DLD1 (cell line): ENCODE measurements at regions not wholly inside any gene's neighbourhood (a gene's known extent, or its start where the extent isn't known, plus 50 kb on each side); places are given as distances from the start of the nearest gene placed in this dataset.

ENCODE experiments used
- in situ Hi-C: cut with HindIII; loops from 2 replicates; pipeline ENCODE4 v1.10.0; 2017; ENCODE audit warnings: low sequenced_read_pairs

DNA sequence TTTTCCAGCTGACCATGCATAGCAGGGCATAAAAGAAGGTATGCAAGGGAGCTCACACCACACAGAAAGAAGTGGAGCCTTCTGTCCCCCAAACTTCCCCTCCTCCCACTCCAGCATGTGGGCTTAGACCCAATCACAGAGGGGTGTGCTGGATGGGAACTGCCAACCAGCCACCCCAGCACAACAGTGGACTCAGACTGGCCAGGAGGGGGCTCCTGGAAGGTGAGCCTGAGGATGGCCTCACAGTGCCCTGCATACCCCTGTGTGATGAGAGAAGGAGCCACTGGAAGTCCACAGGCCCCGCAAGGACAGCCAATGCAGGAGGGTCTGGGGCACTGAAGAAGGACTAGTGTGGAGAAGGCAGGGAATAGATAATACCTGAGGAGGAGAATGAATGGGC lies 106.9 kb upstream of the SERP2 start:
- in situ Hi-C loops = loop anchor here (25.0 kb wide), 1 partner anchor 96 kb away; the partner anchor contains the start of gene SERP2

DNA sequence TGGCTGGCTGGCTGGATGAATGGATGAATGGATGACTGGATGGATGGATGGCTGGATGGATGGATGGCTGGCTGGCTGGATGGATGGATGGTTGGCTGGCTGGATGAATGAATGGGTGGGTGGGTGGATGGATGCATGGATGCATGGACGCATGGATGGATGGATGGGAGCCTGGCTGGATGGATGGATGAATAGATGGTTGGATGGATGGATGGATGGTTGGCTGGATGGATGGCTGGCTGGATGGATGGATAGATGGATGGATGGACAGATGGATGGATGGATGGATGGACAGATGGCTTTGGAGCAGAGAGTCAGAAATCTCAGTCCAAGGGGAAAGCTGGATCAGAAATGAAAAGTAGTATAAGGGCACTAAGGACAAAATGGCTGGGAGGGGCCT lies 106.4 kb upstream of the SERP2 start:
- in situ Hi-C loops = loop anchor here (25.0 kb wide), 1 partner anchor 95 kb away; the partner anchor contains the start of gene SERP2

DNA sequence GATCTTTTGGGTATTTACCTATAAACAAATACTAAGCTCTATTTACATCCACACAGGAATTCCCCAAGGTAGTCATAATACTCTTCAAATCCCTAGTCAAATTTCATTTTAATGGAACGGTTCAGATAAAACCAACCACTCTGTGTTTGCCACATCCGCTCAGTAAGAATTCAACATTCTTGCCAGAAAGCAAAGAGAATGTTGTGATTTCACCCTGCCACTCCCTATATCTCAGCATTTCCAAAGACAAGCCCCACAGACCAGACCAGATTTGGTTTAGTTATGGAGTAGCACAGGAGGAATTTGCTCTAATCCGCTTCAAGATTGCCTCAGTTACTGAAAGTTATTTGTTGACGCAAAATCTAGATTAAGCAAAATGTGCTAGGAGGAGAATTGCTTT lies 105.6 kb upstream of the SERP2 start:
- in situ Hi-C loops = loop anchor here (25.0 kb wide), 1 partner anchor 94 kb away; the partner anchor contains the start of gene SERP2

DNA sequence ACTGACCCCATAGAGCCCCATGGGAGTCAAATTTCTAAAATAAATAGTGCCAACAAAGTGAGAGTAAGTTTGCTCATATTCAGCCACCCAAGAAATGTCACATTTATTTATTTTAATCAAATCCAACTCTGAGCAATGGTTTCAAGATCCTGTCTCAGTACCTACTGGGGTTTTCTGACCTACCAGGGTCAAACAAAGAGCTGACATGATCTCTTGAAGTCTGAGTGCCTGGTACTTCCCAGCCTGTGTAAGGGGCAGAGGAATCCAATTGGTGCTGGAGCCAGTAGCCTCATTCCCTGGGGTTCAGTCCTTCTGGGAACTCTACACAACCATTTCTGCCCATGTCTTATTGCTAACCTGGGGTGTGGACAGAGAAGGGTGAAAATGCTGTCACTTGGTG lies 104.6 kb upstream of the SERP2 start:
- in situ Hi-C loops = loop anchor here (25.0 kb wide), 1 partner anchor 93 kb away; the partner anchor contains the start of gene SERP2

DNA sequence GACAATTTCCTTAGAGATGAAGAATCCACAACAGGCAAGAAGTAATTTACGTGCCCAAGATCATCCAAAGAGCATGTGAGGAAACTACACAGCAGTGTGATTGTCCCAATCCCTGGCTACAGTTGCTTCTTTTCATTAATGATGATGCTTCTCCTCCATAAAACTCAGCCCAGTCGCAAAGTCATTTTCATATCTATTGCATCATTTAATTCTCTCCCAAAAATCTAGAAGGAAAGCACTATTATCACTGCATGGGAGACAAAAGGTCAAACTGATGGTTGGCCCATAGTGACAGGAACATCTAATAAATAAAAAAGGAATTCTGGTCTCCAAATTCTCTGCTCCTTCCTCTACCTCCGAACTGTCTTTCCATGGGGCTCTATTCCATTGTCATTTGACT lies 103.5 kb upstream of the SERP2 start:
- in situ Hi-C loops = loop anchor here (25.0 kb wide), 1 partner anchor 92 kb away; the partner anchor contains the start of gene SERP2

DNA sequence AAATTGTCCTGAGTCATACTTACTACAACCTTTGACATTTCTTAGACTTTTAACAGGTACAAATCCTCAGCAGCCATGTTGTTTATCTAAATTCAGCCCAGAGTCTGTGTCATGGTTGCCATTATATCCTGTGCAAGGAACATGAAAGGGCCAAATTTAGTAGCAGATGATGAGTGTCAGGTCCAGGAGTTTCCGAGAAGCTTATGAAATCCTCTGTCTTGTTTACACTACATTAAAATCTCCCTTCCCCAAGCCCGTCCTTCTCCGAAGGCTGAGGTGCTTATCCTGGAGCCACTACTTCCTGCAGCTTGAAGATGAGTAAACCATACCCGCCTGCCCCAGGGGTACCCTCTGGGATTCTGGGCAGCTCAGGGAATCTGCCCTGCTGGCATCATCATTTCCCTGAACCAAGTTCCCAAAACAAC lies 102.6 kb upstream of the SERP2 start:
- in situ Hi-C loops = loop anchor here (25.0 kb wide), 1 partner anchor 91 kb away; the partner anchor contains the start of gene SERP2

DNA sequence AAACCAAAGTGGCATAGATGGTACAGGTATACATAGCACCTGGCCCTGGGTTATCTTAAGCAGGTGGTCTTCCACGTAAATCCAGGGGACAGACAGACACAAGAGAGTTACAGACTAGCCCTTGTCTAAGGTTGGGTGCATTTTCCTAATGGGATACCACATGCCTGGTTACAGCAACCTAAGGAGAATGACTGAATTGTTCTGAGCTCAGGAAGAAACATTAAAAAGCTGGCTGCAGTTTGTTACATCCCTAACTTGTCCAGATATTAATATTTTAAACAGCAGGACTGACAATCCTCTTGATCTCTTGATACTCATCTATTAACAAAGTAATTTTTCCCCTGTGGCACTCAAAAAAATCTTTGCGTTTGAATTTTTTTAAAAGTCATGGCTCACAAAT lies 102.2 kb upstream of the SERP2 start:
- in situ Hi-C loops = loop anchor here (25.0 kb wide), 1 partner anchor 91 kb away; the partner anchor contains the start of gene SERP2

DNA sequence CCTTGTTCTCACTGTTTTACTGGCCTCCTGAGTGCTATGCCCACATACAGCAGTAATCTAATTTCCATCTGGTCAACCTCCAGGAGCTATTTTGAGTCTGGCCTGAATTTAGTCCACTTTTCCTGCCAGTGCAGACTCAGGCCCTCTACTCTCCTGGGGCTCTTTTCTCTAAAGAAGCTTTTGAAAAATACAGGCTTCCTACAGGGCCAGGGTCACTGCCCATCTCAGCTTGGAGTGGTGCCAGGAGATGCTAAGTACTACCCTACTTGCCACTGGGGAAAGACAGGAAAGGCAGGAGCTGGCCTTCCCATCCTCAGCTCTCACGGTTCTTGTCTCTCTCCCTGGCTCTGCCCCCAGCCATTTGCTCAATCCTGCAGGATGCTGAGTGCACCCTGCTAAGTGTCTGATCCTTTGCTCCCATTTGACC lies 101.7 kb upstream of the SERP2 start:
- in situ Hi-C loops = loop anchor here (25.0 kb wide), 1 partner anchor 90 kb away; the partner anchor contains the start of gene SERP2

DNA sequence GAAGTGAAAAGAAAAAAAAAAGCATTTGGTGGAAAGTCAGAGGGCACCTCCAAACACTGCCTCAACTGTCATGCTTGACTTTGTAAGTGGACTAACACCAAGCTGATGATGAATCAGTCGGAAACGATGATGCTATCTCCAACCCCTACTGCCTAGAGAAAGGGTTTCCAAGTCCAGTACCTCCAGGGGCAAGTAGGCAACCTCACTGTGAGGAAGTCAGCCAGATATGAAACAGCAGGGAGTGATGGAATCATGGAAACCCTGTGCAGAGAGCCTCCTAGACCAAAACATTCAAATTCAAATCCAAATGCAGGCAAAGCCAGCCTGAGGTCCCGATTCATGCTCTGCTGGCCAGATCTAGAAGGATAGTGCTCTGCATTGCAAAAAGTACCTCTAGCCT lies 100.9 kb upstream of the SERP2 start:
- in situ Hi-C loops = loop anchor here (25.0 kb wide), 1 partner anchor 90 kb away; the partner anchor contains the start of gene SERP2

DNA sequence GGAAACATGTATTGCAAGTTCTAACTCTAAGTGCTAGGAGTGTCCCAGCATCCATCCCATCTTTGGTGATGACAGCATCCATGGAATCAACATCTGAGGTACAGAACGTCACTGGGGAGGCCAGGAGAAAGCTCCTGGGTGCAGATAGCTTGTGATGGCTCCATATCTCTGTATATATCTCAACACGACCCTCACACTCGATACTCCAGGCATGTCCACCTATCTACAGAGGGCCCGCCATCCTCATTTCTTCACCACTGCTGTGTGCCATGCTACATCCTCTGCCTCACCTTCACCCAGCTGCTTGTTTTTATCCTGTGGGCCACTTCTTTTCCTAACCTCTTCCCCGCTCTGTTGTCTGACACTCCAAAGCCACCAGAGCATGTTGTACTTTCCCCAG lies 100.4 kb upstream of the SERP2 start:
- in situ Hi-C loops = loop anchor here (25.0 kb wide), 1 partner anchor 89 kb away; the partner anchor contains the start of gene SERP2

DNA sequence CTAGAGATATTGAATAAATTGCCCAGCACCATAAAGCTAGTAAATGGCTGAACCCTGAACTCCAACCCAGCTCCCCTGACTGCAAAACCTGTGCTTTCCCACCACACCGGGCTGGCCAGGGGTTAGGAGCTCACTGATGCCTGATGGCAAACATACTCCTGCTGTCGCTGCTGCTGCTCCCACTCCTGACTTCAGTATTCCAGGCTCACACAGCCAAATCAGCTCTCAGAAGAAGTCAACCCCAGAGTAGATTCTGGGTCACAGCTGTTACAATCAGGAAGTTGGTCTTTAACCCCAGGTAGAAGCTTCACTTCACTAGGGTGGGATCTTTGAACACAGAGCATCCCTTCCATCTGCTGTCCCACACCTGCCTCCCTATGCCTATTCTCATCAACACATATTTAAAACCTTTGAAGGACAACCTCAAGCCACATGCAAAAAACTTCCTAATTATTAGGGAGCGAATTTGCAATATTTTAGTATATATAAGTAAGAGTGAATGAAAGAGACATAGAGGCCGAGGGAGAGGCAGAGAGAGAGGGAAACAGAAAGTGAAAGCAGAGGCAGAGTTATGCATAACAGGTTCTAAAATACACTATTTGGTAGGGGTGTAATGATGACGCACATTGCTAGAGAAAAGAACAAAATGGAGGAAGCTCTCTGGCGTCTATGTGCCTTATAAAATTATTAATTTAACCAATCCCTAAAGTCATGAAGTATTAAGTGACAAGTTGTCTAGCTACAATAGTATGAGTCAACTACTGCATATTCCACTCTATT lies 99.4 kb upstream of the SERP2 start:
- in situ Hi-C loops = loop anchor here (25.0 kb wide), 1 partner anchor 88 kb away; the partner anchor contains the start of gene SERP2

DNA sequence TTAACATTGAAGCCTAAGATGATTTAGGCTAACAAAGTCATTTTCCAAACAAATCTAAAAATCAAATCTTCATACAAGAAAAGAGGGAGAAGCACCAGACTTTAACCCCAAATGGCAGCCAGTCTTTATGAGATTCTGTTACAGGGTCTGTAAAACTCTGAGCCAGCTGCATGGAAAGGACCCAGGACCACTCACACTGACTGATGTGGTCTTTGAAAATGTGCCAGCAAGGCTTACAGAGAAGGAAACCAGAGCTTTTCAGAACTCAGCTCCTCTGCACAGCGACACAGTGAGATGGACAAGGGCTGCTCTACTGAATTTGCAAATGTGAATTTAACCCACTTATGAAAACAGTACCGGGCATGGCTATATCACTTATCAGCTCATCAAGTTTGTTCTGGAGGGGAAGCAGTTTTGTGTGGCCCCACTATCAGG lies 98.8 kb upstream of the SERP2 start:
- in situ Hi-C loops = loop anchor here (25.0 kb wide), 1 partner anchor 88 kb away; the partner anchor contains the start of gene SERP2

DNA sequence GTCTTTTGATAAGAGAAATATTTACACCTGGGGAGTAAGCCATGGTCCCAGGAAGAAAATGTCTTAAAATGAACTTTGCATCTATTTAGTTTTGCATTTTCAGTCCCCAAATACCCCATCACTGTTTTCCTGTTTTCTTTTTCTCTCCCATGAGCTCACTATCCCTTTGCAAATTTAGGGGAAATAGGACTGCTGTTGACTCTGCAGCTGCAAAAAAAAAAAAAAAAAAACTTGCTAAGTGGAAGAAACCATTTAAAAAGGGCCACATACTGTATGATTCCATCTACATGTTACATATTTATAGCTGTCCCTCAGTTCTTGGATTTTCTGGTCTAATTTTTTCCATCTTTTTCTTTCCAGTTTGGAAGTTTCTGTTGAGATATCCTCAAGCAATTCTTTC lies 98.2 kb upstream of the SERP2 start:
- in situ Hi-C loops = no loop called here

DNA sequence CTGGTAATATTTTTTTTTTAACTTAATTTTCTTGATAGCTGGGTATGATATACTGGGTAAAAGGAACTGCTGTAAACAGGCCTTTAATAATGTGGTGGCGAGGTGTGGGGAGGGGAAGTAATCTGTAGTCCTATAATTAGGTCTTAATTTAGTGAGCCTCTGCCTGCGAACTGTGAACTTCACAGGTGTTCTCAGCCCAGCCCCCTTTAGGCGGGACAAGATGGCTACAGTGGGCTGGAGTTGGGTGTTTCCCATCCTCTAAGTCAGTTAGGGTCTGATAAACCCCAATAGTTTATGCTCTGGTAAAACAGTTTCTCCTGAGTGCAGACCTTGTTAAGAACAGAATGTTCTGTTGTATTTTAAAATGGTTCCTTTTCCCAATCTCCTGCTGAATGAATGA lies 97.6 kb upstream of the SERP2 start:
- in situ Hi-C loops = no loop called here

DNA sequence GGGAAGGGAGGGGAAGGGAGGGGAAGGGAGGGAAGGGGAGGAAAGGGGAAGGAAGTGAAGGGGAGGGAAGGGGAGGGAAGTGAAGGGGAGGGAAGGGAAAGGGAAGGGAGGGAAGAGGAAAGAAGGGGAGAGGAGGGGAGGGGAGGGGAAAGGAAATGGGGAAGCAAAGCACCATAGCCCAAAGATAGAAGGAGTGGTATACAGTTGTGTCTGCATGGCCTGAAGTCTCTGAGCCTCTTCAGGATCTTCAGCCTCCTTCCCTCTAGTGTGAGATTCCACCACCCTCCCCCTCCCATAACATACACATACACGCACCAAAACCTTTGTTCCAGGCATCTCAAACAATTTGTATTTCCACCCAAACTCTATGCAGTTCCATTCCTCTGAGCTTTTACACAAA lies 96.2 kb upstream of the SERP2 start:
- in situ Hi-C loops = no loop called here

DNA sequence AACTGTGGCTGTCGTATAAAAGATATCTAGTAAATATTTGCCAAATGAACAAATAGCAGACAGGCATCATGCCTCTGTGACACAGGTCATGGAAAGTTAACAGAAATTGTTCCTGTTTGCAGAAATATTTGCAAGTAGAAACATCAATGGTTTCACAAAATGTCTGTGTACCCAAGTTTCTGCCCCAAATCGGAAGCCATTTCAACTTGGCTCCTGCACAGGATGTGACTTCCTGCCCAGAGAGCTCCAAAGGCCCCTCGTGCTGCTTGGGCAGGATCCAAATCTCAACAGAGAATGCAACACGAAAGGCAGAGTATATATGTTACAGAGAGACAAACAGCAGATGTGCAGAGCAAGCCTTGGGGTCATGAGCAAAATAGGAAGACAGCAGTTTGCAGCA lies 95.5 kb upstream of the SERP2 start:
- in situ Hi-C loops = no loop called here

DNA sequence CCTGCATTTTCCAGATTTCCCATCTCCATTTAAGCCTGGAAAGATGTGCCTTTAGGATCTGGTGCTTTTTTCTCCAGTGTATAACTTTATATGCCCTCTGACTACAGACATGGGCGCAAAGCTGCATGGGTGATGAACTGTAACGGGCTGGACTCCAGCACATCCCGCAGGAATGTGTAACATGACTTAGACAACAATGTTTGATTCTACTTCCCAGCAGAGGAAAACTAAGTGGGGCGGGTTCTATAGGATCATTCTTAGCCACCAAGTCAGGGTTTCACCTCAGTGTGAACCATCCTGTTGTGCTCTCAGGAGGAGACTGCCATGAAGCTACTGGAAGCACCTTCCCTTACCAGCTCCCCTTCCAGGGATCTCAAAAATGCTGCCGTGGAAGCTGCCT lies 93.2 kb upstream of the SERP2 start:
- in situ Hi-C loops = no loop called here

DNA sequence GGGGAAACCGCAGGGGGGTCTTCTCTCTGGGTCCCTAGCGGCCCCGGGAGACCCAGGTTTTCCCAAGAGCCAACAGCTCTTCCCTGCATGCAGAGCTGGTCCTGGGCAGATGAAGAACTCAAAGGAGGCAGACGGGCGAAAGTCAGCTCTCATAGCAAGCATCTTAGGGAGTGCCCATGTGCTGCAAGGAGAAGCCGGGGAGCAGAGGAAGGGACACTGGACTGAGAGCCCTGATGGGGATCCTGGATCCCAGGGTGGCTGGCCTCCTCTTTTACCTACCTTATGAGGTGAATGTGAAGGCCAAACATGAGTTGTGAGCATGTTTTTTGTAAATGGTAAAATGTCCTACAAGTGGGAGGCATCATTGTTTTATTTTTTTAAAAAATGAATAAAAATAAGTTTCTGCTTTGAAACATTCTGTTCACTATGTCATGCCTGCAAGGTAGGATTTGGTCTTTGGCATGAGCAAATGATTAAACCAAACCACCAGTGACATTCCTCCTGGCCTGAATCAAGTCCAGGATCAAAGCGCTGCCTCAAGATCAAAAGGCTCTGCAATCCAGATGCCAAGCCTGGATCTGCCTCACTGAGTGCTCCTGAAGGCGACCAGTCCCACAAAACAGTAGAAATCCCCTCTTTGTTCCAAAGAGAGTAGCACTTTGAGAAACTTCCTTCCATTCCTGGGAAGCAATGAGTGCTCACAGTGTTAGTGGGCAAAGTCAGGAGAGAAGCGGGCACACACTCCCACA lies 92.2 kb upstream of the SERP2 start:
- in situ Hi-C loops = no loop called here

DNA sequence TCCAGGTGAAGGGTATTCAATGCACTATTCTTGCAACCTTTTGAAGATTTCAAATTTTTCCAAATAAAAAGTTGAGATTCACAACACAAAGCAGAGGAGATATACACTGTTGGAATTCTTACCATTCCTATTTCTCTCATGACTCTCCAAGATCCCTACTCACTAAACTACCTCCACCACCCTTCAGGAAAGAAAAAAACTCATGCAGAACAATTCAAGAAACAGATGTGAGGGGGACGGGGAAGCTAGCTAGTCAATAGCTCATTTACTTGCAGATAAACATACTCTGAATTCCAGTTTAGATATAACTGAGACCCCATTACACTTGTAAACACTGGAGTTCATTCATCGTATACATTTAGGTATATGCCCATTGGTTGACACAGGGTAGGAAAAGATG lies 90.0 kb upstream of the SERP2 start:
- in situ Hi-C loops = no loop called here

DNA sequence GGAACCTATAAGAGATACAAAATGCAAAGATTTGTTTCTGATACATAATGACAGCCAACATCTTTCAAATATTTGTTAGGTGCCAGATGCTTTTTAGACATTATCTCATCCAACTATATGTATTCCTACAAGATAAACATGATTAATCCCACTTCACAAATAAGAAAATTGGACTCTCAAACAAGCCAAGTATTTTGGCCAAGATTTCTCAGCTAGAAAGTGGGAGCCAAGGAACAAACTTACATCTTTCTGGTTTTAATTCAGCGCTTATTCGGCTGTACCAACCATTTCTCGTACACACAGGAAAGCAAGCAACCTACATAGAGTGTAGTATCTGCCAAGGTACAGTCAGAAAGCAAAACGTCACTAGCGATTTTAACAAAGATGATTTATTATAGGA lies 85.7 kb upstream of the SERP2 start:
- in situ Hi-C loops = no loop called here

DNA sequence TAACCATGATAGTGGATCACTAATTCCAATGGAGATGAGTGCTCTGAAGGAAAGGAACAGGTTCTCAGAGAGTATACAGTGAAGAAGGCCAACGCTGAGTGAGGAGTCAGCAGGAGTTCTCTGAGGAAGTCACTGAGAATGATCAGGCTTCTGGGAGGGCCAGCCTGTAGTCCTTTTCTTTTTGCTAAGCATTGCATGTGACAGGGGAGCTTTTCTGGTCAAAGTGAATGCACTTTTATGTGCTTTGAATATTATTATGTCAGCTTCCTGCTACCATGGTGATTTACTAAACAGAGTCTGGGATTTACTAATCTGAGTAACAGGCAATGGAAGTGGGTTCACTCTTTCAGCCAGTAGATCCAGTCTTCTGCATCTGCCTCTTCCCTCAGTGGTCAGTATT lies 81.1 kb upstream of the SERP2 start:
- in situ Hi-C loops = no loop called here
